H9 (cell line): ENCODE measurements at regions not wholly inside any gene's neighbourhood (a gene's known extent, or its start where the extent isn't known, plus 50 kb on each side); places are given as distances from the start of the nearest gene placed in this dataset.

Experiments
- DNase-seq: peaks from one replicate; pipeline ENCODE4 v3.0.0-alpha.2; 2017
- H2AFZ ChIP-seq: one replicate; pipeline ENCODE4 v1.6.1; 2013; ENCODE audit warnings: mild to moderate bottlenecking, low read length, control low read depth, moderate library complexity
- H2AK5ac ChIP-seq: 2 replicates; pipeline ENCODE4 v1.6.1; 2013; ENCODE audit warnings: low read length, control low read depth, mixed read lengths; ENCODE audit not compliant: insufficient read length
- H2BK120ac ChIP-seq: one replicate; pipeline ENCODE4 v1.6.1; 2013; ENCODE audit warnings: low read depth, mild to moderate bottlenecking, low read length, control low read depth, inconsistent platforms; ENCODE audit not compliant: poor library complexity, severe bottlenecking
- H2BK12ac ChIP-seq: 2 replicates; pipeline ENCODE4 v1.6.1; 2013; ENCODE audit warnings: low read length, control low read depth, mixed read lengths, low read depth; ENCODE audit not compliant: insufficient read length
- H2BK15ac ChIP-seq: 2 replicates; pipeline ENCODE4 v1.6.1; 2013; ENCODE audit warnings: low read depth, low read length, control low read depth
- H2BK20ac ChIP-seq: one replicate; pipeline ENCODE4 v1.6.1; 2013; ENCODE audit warnings: low read depth, mild to moderate bottlenecking, low read length, control low read depth, inconsistent platforms; ENCODE audit not compliant: poor library complexity, severe bottlenecking
- H2BK5ac ChIP-seq: 2 replicates; pipeline ENCODE4 v1.6.1; 2013; ENCODE audit warnings: low read length, control low read depth, mixed read lengths; ENCODE audit not compliant: insufficient read length
- H3K14ac ChIP-seq: 2 replicates; pipeline ENCODE4 v1.6.1; 2013; ENCODE audit warnings: low read length, control low read depth; ENCODE audit not compliant: insufficient read depth
- H3K18ac ChIP-seq: 2 replicates; pipeline ENCODE4 v1.6.1; 2013; ENCODE audit warnings: low read depth, mild to moderate bottlenecking, mixed read lengths, low read length, control low read depth; ENCODE audit not compliant: insufficient read length
- H3K23ac ChIP-seq: 2 replicates; pipeline ENCODE4 v1.6.1; 2013; ENCODE audit warnings: low read length, control low read depth, mixed read lengths, low read depth; ENCODE audit not compliant: insufficient read length
- H3K23me2 ChIP-seq: 2 replicates; pipeline ENCODE4 v1.6.1; 2013; ENCODE audit warnings: low read depth, mild to moderate bottlenecking, mixed read lengths, low read length, control low read depth; ENCODE audit not compliant: insufficient read length, poor library complexity, severe bottlenecking
- H3K27ac ChIP-seq: 2 replicates; pipeline ENCODE4 v1.5.1; 2013; ENCODE audit warnings: low read length, control low read depth, mixed read lengths, low read depth; ENCODE audit not compliant: insufficient read length
- H3K27me3 ChIP-seq: 2 replicates; pipeline ENCODE4 v1.6.1; 2013; ENCODE audit warnings: low read length, control low read depth, inconsistent platforms; ENCODE audit not compliant: insufficient read depth
- H3K4ac ChIP-seq: 2 replicates; pipeline ENCODE4 v1.6.1; 2013; ENCODE audit warnings: low read depth, mild to moderate bottlenecking, control low read depth, inconsistent platforms, low read length, moderate library complexity
- H3K4me1 ChIP-seq: 2 replicates; pipeline ENCODE4 v1.6.1; 2013; ENCODE audit warnings: low read length, control low read depth, inconsistent platforms; ENCODE audit not compliant: insufficient read depth
- H3K4me2 ChIP-seq: 2 replicates; pipeline ENCODE4 v1.6.1; 2013; ENCODE audit warnings: low read length, control low read depth, mixed read lengths; ENCODE audit not compliant: insufficient read length, insufficient read depth
- H3K56ac ChIP-seq: 2 replicates; pipeline ENCODE4 v1.6.1; 2013; ENCODE audit warnings: low read depth, mild to moderate bottlenecking, mixed read lengths, low read length, control low read depth; ENCODE audit not compliant: insufficient read length
- H3K79me1 ChIP-seq: 2 replicates; pipeline ENCODE4 v1.6.1; 2013; ENCODE audit warnings: low read depth, mild to moderate bottlenecking, moderate library complexity, low read length, control low read depth, inconsistent platforms; ENCODE audit not compliant: insufficient read depth, poor library complexity, severe bottlenecking
- H3K79me2 ChIP-seq: 2 replicates; pipeline ENCODE4 v1.6.1; 2013; ENCODE audit warnings: low read length, control low read depth, inconsistent platforms; ENCODE audit not compliant: insufficient read depth
- H3K9ac ChIP-seq: 2 replicates; pipeline ENCODE4 v1.6.1; 2013; ENCODE audit warnings: low read length, control low read depth, mixed read lengths; ENCODE audit not compliant: insufficient read length; ENCODE audit errors: extremely low read depth
- H3K9me3 ChIP-seq: one replicate; pipeline ENCODE4 v1.6.1; 2013; ENCODE audit warnings: low read depth, low read length, inconsistent platforms; ENCODE audit not compliant: control insufficient read depth
- H3T11ph ChIP-seq: one replicate; pipeline ENCODE4 v1.6.1; 2013; ENCODE audit warnings: mild to moderate bottlenecking, low read length, control low read depth, inconsistent platforms
- H4K20me1 ChIP-seq: one replicate; pipeline ENCODE4 v1.6.1; 2013; ENCODE audit not compliant: control insufficient read depth, insufficient read length, insufficient read depth
- H4K5ac ChIP-seq: 2 replicates; pipeline ENCODE4 v1.6.1; 2013; ENCODE audit warnings: low read depth, mild to moderate bottlenecking, mixed read lengths, low read length, control low read depth; ENCODE audit not compliant: insufficient read length
- H4K8ac ChIP-seq: replicated peaks from 2 replicates; pipeline ENCODE4 v1.6.1; 2013; ENCODE audit warnings: low read length, control low read depth, mixed read lengths, low read depth; ENCODE audit not compliant: insufficient read length
- H4K91ac ChIP-seq: 2 replicates; pipeline ENCODE4 v1.6.1; 2013; ENCODE audit warnings: low read depth, mild to moderate bottlenecking, moderate library complexity, mixed read lengths, low read length, control low read depth; ENCODE audit not compliant: insufficient read length
- H3K27ac Mint-ChIP-seq, 3 experiments: 2 replicates in 2 of 3; 3 replicates in 1 of 3; pipeline ENCODE4 v1.8.0; 2020 to 2021; ENCODE audit warnings: mixed read lengths in 3 of 3, mild to moderate bottlenecking in 1 of 3, moderate library complexity in 1 of 3
- H3K27me3 Mint-ChIP-seq: 2 replicates; pipeline ENCODE4 v1.8.0; 2021; ENCODE audit warnings: low read depth, mild to moderate bottlenecking, moderate library complexity, mixed read lengths
- H3K36me3 Mint-ChIP-seq, 3 experiments: 2 replicates in 2 of 3; 3 replicates in 1 of 3; pipeline ENCODE4 v1.8.0; 2020 to 2021; ENCODE audit warnings: low read depth in 3 of 3, mixed read lengths in 3 of 3; ENCODE audit not compliant: insufficient read depth in 1 of 3
- H3K4me1 Mint-ChIP-seq, 2 experiments: 2 replicates each; pipeline ENCODE4 v1.8.0; 2020; ENCODE audit warnings: mixed read lengths in 2 of 2
- H3K4me3 Mint-ChIP-seq, 2 experiments: 2 replicates in 1 of 2; 3 replicates in 1 of 2; pipeline ENCODE4 v1.8.0; 2020 to 2021; ENCODE audit warnings: mild to moderate bottlenecking in 2 of 2, mixed read lengths in 2 of 2, moderate library complexity in 1 of 2
- H3K9me3 Mint-ChIP-seq, 2 experiments: 2 replicates in 1 of 2; 3 replicates in 1 of 2; pipeline ENCODE4 v1.8.0; 2020; ENCODE audit warnings: mild to moderate bottlenecking in 2 of 2, mixed read lengths in 2 of 2, moderate library complexity in 1 of 2
- CTCF ChIP-seq: fragments of 200-600 bp; sonication (generic); conservative IDR thresholded peaks from 3 replicates; pipeline ENCODE4 v1.8.0; 2021; ENCODE audit warnings: antibody characterized with exemption, mild to moderate bottlenecking
- WGBS: extraction: QIAGEN DNeasy Blood & Tissue Kit; methylation state at CpG from one replicate; pipeline ENCODE4 v1.1.7; 2013; ENCODE audit warnings: missing lambda C conversion rate, low lambda C conversion rate, mixed read lengths; ENCODE audit not compliant: insufficient read length; ENCODE audit errors: extremely low coverage; 5-methylcytosine and 5-hydroxymethylcytosine counted together

- Histone ChIP-seq H4K5ac (no peak overlapping the region), H3K14ac (no peak overlapping the region), H4K91ac (no peak overlapping the region), H3K9me3 (no peaks in the 10 kb centered on the region), H3T11ph (no peak overlapping the region), H3K79me1 (no peaks in the 10 kb centered on the region), H3K4ac (no peak overlapping the region), H4K20me1 (no peaks in the 10 kb centered on the region), H2BK12ac (no peak overlapping the region), H2AK5ac (no peak overlapping the region), H3K9ac (no peak overlapping the region), H2BK15ac (no peak overlapping the region), H2BK5ac (no peak overlapping the region), H3K4me1 (no peaks in the 10 kb centered on the region), H3K18ac (no peak overlapping the region), H3K4me2 (no peak overlapping the region), H3K56ac (no peak overlapping the region), H3K27me3 (peaks cover 2% of the 10 kb centered on the region; the same call in 1 of the 2 replicates), H2BK20ac (no peak overlapping the region), H2AFZ (no peak overlapping the region), H3K27ac (no peak overlapping the region), H3K23me2 (no peaks in the 10 kb centered on the region), H2BK120ac (no peak overlapping the region), H3K79me2 (no peaks in the 10 kb centered on the region), H4K8ac (no peak overlapping the region), H3K23ac (no peak overlapping the region)
- no peaks in the 10 kb centered on the region; a peak in 1 of 5 replicates for H3K9me3 Mint-ChIP-seq
- TF ChIP-seq CTCF, result no peak
- no peaks in the 10 kb centered on the region; the same call in 1 of the 2 replicates for H3K27me3 Mint-ChIP-seq
- WGBS, result no CpG with 5 or more reads among the region's 14 CpGs
- H3K4me3 Mint-ChIP-seq, result no peak overlapping the region
- H3K4me1 Mint-ChIP-seq, result peaks cover 19 to 32% of the 10 kb centered on the region in 2 experiments
- no peak overlapping the region for H3K27ac Mint-ChIP-seq
- DNase-seq, result no peak
- no peaks in the 10 kb centered on the region for H3K36me3 Mint-ChIP-seq
Observed at GRCh38 chr1:43039228-43040055, 80.8 kb upstream of the SLC2A1 start.
